Stimulated activated CD8-positive, alpha-beta memory T cell treated with anti-CD3 and anti-CD28 coated beads, Interleukin-12 subunit alpha, Interleukin-12 subunit beta, amount 100 ng/mL, for 24 hours (primary cell): ENCODE measurements at regions not wholly inside any gene's neighbourhood (a gene's known extent, or its start where the extent isn't known, plus 50 kb on each side); places are given as distances from the start of the nearest gene placed in this dataset.

Experiments used
- DNase-seq: peaks from one replicate; pipeline ENCODE4 v3.0.0-alpha.2; 2020; ENCODE audit errors: extremely low read depth

GRCh38 chr6:8750627-8751026 is 315.3 kb upstream of the SLC35B3 start:
- DNase-seq: no peak

- DNase-seq: no peak
Measured at GRCh38 chr6:8749465-8749864, 314.1 kb upstream of the SLC35B3 start.

- DNase-seq: no peak
Measured at GRCh38 chr6:8743170-8743745, 307.9 kb upstream of the SLC35B3 start.

- no peak for DNase-seq
Measured at GRCh38 chr6:8739454-8739853, 304.1 kb upstream of the SLC35B3 start.

- no peak for DNase-seq
Measured at GRCh38 chr6:8738951-8739350, 303.6 kb upstream of the SLC35B3 start.

GRCh38 chr6:8736156-8736895 is 301.0 kb upstream of the SLC35B3 start:
- no peak for DNase-seq

- no peak for DNase-seq
Measured at GRCh38 chr6:8733879-8734278, 298.5 kb upstream of the SLC35B3 start.

GRCh38 chr6:8731874-8732273 is 296.5 kb upstream of the SLC35B3 start:
- DNase-seq: no peak

DNA sequence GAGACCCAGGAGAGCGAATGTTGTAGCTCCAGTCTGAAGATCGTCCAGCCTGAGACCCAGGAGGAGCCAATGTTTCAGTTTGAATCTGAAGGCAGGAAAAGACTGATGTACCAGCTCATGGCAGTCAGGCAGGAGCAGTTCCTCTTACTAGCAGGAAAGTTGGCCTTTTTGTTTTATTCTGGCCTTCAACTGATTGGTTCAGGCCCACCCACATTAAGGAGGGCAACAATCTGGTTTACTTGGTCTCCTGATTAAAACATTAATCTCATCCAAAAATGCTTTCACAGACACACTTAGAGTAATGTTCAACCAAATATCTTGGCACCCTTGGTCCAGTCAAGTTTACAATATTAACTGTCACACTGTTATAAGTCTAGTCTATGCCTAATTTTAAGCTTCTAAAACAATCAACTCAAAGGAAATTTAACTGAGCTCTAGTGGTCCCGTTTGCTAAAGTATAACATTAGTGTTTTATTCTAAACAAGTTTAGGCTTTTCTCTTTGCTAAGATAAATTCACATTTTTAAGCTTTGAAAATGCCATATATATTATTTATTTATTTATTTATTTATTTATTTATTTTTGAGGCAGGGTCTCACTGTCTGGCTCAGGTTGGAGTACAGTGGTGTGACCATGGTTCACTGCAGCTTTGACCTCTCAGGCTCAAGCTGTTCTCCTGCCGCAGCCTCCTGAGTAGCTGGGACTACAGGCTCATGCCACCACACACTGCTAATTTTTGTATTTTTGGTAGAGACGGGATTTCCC is 275.5 kb upstream of the SLC35B3 start:
- DNase-seq: no peak

DNA sequence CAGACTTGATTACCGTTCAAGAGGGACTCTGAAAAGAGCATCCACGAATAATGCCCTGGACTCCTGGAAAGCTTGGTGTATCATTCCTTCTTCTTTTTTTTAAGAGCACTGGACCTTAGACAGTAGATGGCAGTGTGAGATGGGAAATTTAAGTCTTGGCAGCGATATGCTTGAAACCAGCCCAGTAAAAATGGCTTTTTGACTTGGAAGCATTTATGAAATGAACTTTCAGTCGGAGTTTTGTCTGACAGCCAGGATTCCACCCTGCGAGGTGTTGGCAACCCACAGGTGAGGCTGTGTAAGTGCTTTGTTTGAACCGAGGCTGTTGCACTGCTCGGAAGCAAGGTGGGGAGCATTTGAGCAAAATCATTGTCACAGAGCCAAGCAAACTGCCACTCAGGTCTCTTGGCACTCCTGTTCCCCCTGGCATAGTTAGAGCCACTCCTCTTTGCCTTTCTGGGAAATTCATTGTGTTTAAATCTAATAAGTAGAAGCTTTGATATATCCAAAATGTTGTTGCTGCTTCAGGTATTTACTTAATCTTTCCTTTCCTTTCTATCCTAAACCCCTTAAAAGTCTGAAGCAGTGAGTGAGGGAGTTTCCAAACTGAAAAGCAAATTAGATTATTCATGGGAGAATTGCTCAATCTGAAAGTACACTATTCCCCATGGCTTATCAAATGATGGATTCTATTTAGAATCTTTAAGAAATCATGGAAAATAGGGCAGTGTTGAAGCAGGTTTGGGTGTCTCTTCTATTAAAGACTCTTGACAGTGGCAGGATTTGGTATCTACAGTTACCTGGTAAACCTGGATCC is 272.8 kb upstream of the SLC35B3 start:
- DNase-seq: no peak

GRCh38 chr6:8707369-8707768 is 272.0 kb upstream of the SLC35B3 start:
- no peak for DNase-seq

- no peak for DNase-seq
Measured at GRCh38 chr6:8705435-8706020, 270.2 kb upstream of the SLC35B3 start.

DNA sequence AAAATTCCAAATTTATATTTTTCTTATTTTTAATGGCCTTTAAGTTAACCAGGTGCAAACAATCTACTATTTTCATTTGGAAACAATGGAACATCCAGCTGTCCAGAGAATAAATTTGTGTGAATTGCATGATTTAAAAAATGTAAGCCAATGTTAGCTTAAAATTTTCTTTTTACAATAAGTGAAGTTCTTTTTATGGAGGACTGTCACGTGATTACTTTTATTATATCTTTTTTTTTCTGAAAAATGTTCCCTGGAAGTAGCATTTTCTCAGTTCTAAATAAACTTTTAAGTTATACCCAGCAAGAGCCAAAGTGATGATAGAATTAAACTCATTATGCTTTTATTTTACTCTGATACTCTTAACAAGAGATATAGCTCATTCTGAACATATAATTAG is 267.7 kb upstream of the SLC35B3 start:
- no peak for DNase-seq

- no peak for DNase-seq
Measured at GRCh38 chr6:8688821-8689220, 253.5 kb upstream of the SLC35B3 start.

GRCh38 chr6:8686077-8686476 is 250.7 kb upstream of the SLC35B3 start:
- DNase-seq: no peak

DNA sequence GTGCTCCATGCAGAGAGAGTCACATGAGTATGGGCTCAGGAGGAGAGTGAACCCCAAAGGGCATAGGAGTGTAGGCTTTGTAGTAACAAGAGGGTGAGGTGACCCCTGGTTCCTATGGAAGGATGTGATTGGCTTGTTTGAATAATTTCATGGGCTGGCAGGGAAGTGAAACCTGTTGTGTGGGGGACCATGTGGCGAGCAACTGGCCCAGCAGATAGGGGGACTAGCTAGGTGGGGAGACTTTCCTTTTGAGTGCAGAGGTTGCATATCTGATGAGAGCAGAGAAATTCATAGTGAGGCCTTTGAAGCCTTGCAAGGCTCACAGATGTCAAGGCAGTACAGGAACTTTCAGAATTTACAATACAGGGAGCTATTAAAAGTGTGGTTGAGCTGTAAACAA is 247.9 kb upstream of the SLC35B3 start:
- DNase-seq: no peak

GRCh38 chr6:8679823-8680222 is 244.5 kb upstream of the SLC35B3 start:
- DNase-seq: no peak

DNA sequence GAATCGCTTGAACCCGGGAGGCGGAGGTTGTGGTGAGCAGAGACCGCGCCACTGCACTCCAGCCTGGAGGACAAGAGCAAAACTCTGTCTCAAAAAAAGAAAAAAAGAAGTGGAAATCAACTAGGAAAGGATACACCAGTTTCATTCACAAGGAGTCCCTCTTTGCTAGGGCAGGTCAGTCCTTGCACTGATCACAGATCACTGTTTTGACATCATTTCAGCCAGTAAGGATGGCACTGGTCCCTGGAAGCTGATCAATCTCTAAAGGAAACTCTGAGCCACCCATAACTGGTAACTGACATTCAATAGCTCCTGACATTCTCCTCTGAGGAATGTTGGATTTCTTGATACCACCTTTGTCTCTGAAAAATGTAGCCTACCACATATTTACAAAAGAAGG is 243.1 kb upstream of the SLC35B3 start:
- DNase-seq: no peak

DNA sequence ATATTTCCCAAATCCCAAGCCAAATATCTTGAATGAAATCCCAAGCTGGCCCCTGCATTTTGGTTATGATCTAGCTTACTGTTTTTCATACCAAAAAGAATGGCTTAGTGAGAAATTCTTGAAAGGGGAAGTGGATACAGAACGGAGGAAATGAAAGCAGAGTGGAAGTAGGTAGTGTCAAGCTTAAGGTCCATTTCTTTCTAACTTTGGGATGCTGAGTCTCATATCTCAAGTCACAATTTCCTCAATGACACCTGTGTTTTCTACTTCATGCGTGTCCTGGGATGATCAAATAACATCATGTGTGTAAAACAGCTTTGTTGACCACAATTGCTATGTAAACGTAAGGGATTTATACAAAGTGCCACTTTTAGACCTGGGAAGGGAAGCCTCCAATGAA is 238.8 kb upstream of the SLC35B3 start:
- DNase-seq: no peak

- no peak for DNase-seq
Measured at GRCh38 chr6:8672882-8673281, 237.5 kb upstream of the SLC35B3 start.

GRCh38 chr6:8670792-8671191 is 235.4 kb upstream of the SLC35B3 start:
- DNase-seq: no peak

DNA sequence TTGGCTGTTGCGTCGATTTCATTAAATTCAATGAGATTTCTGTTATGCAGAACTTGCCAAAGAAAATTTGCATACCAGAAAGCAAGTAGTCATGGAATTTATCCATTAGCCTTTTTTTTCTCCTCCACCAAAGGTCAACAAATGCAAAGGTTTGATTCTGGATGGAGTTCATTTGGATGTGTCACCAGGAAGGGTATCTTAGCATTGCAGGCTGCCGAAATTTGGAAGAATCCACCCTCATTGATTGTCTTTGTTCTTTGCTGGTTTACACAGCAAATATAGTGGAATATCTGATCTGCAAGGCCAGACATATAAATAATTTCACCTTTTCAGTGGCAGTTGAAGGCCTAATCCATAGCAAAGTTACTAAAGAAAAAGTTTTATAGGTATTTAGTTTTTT is 229.4 kb upstream of the SLC35B3 start:
- DNase-seq: no peak
